ENCODE measurements at regions not wholly inside any gene's neighbourhood (a gene's known extent, or its start where the extent isn't known, plus 50 kb on each side); places are given as distances from the start of the nearest gene placed in this dataset.
"Not testable (repeated sequence)": the region's sequence is repeated elsewhere in the genome, so short reads cannot be mapped to it uniquely, and the experiment has no call there.

- TF ChIP-seq CTCF (IDR thresholded peaks at IDR 0.05; ENCODE audit: insufficient read depth, low read length, poor library complexity, severe bottlenecking) (no peak), EZH2phosphoT487 (conservative IDR thresholded peaks at IDR 0.05; ENCODE audit: low read length) (no peak)
- H3K4me3 ChIP-seq (ENCODE audit: insufficient read depth, low read length, poor library complexity, severe bottlenecking): no peak overlapping the region
- H3F3A ChIP-seq (ENCODE audit: insufficient read depth): no peaks in the 10 kb centered on the region
- H3K4me2 ChIP-seq (ENCODE audit: low read depth, low read length, poor library complexity, severe bottlenecking): no peak overlapping the region
- no peaks in the 10 kb centered on the region for H3K79me2 ChIP-seq (ENCODE audit: insufficient read depth, low read length)
- H4K20me1 ChIP-seq (ENCODE audit: low read depth, low read length): no peaks in the 10 kb centered on the region
- H3K36me3 ChIP-seq (ENCODE audit: low read length): no peaks in the 10 kb centered on the region
- H3K9ac ChIP-seq (ENCODE audit: low read length): no peak overlapping the region
- no peak overlapping the region for H3K27ac ChIP-seq (ENCODE audit: low read depth, low read length)
- no peaks in the 10 kb centered on the region for H3K27me3 ChIP-seq (ENCODE audit: low read length)
- H3K9me2 ChIP-seq (replicated peaks; ENCODE audit: insufficient read depth, low read length): no peaks in the 10 kb centered on the region
- no peaks in the 10 kb centered on the region for H3K9me3 ChIP-seq (ENCODE audit: insufficient read depth, low read length)
- no peak overlapping the region for H2AFZ ChIP-seq (ENCODE audit: low read depth, low read length, severe bottlenecking)
Observed at GRCh38 chr6:85128781-85129180, 321.1 kb upstream of the NT5E start.

- H3K9me2 ChIP-seq (replicated peaks; ENCODE audit: insufficient read depth, low read length); H3F3A ChIP-seq (ENCODE audit: insufficient read depth); H3K27me3 ChIP-seq (ENCODE audit: low read length); H3K36me3 ChIP-seq (ENCODE audit: low read length); H3K4me3 ChIP-seq (ENCODE audit: insufficient read depth, low read length, poor library complexity, severe bottlenecking); H3K79me2 ChIP-seq (ENCODE audit: insufficient read depth, low read length); H3K4me2 ChIP-seq (ENCODE audit: low read depth, low read length, poor library complexity, severe bottlenecking); H3K27ac ChIP-seq (ENCODE audit: low read depth, low read length); H4K20me1 ChIP-seq (ENCODE audit: low read depth, low read length); H3K9ac ChIP-seq (ENCODE audit: low read length); H3K9me3 ChIP-seq (ENCODE audit: insufficient read depth, low read length); H2AFZ ChIP-seq (ENCODE audit: low read depth, low read length, severe bottlenecking): not testable (repeated sequence)
Observed at GRCh38 chr6:85128256-85128655, 321.6 kb upstream of the NT5E start.

GRCh38 chr6:85127696-85128243, 322.1 kb upstream of the NT5E start:
- Histone ChIP-seq H3K9ac (ENCODE audit: low read length) (no peak overlapping the region), H3K9me2 (replicated peaks; ENCODE audit: insufficient read depth, low read length) (no peaks in the 10 kb centered on the region), H3K4me3 (ENCODE audit: insufficient read depth, low read length, poor library complexity, severe bottlenecking) (no peak overlapping the region), H3K36me3 (ENCODE audit: low read length) (no peaks in the 10 kb centered on the region), H3K4me2 (ENCODE audit: low read depth, low read length, poor library complexity, severe bottlenecking) (no peak overlapping the region), H3K27me3 (ENCODE audit: low read length) (no peaks in the 10 kb centered on the region), H3K27ac (ENCODE audit: low read depth, low read length) (no peak overlapping the region), H3F3A (ENCODE audit: insufficient read depth) (no peaks in the 10 kb centered on the region), H4K20me1 (ENCODE audit: low read depth, low read length) (no peaks in the 10 kb centered on the region), H2AFZ (ENCODE audit: low read depth, low read length, severe bottlenecking) (no peak overlapping the region), H3K9me3 (ENCODE audit: insufficient read depth, low read length) (no peaks in the 10 kb centered on the region), H3K79me2 (ENCODE audit: insufficient read depth, low read length) (no peaks in the 10 kb centered on the region)
- TF ChIP-seq EZH2phosphoT487 (conservative IDR thresholded peaks at IDR 0.05; ENCODE audit: low read length): no peak
- no peak for TF ChIP-seq CTCF (IDR thresholded peaks at IDR 0.05; ENCODE audit: insufficient read depth, low read length, poor library complexity, severe bottlenecking)

GRCh38 chr6:85127168-85127498, 322.8 kb upstream of the NT5E start:
- Histone ChIP-seq H3K27ac (ENCODE audit: low read depth, low read length) (no peak overlapping the region), H3K9me2 (replicated peaks; ENCODE audit: insufficient read depth, low read length) (no peaks in the 10 kb centered on the region), H3K9ac (ENCODE audit: low read length) (no peak overlapping the region), H3K36me3 (ENCODE audit: low read length) (no peaks in the 10 kb centered on the region), H3K9me3 (ENCODE audit: insufficient read depth, low read length) (no peaks in the 10 kb centered on the region), H3K4me3 (ENCODE audit: insufficient read depth, low read length, poor library complexity, severe bottlenecking) (no peak overlapping the region), H3K4me2 (ENCODE audit: low read depth, low read length, poor library complexity, severe bottlenecking) (no peak overlapping the region), H3F3A (ENCODE audit: insufficient read depth) (no peaks in the 10 kb centered on the region), H3K79me2 (ENCODE audit: insufficient read depth, low read length) (no peaks in the 10 kb centered on the region), H3K27me3 (ENCODE audit: low read length) (no peaks in the 10 kb centered on the region), H2AFZ (ENCODE audit: low read depth, low read length, severe bottlenecking) (no peak overlapping the region), H4K20me1 (ENCODE audit: low read depth, low read length) (no peaks in the 10 kb centered on the region)
- TF ChIP-seq EZH2phosphoT487 (conservative IDR thresholded peaks at IDR 0.05; ENCODE audit: low read length) (no peak), CTCF (IDR thresholded peaks at IDR 0.05; ENCODE audit: insufficient read depth, low read length, poor library complexity, severe bottlenecking) (no peak)
